Activated CD8-positive, alpha-beta memory T cell treated with anti-CD3 and anti-CD28 coated beads for 1 hour (primary cell): ENCODE measurements at regions not wholly inside any gene's neighbourhood (a gene's known extent, or its start where the extent isn't known, plus 50 kb on each side); places are given as distances from the start of the nearest gene placed in this dataset.

Experiments
- DNase-seq, 2 donors: peaks; one replicate each; pipeline ENCODE4 v3.0.0-alpha.2; 2020; ENCODE audit warnings: low read depth in 1 of 2; ENCODE audit errors: extremely low read depth in 1 of 2

DNA sequence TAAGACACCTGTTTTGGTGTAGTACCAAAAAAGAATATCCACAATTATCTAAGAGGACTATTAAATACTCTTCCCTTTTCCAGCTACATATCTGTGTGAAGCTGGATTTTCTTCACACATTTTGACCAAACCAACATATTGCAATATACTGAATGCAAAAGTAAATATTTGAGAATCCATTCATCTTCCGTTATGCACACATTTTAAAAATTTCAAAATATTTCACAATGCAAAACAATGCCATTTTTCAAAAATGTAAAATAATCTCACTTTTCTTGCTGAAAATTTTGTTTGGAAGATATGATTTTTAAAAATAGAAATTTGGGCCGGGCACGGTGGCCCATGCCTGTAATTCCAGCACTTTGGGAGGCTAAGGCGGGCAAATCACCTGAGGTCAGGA is 133.9 kb upstream of the FUT8 start:
- no peak for DNase-seq

DNA sequence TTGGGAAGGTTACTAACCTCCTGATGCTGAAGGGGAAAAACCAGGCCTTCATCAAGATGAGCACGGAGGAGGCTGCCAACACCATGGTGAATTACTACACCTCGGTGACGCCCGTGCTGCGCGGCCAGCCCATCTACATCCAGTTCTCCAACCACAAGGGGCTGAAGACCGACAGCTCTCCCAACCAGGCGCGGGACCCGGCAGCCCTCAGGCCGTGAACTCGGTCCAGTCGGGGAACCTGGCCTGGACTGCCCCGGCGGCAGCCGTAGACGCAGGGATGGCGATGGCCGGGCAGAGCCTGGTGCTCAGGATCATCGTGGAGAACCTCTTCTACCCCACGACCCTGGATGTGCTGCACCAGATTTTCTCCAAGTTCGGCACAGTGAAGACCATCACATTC is 133.0 kb upstream of the FUT8 start:
- no peak for DNase-seq

DNA sequence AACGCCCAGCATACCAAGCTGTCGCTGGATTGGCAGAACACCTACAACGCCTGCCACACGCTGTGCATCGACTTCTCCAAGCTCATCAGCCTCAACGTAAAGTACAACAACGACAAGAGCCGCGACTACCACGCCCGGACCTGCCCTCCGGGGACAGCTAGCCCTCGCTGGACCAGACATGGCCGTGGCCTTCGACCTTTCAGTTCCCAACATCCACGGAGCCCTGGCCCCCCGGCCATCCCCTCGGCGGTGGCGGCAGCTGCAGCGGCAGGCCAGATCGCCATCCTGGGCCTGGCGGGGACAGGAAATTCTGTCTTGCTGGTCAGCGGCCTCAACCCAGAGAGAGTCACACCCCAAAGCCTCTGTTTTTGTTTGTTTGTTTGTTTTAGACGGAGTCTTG is 132.6 kb upstream of the FUT8 start:
- no peak for DNase-seq

DNA sequence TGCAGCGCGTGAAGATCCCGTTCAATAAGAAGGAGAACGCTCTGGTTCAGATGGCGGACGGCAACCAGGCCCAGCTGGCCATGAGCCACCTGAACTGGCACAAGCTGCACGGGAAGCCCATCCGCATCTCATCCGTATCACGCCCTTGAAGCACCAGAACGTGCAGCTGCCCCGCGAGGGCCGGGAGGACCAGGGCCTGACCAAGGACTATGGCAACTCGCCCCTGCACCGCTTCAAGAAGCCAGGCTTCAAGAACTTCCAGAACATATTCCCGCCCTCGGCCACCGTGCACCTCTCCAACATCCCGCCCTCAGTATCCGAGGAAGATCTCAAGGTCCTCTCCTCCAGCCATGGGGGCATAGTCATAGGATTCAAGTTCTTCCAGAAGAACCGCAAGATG is 131.9 kb upstream of the FUT8 start:
- DNase-seq: no peak

DNA sequence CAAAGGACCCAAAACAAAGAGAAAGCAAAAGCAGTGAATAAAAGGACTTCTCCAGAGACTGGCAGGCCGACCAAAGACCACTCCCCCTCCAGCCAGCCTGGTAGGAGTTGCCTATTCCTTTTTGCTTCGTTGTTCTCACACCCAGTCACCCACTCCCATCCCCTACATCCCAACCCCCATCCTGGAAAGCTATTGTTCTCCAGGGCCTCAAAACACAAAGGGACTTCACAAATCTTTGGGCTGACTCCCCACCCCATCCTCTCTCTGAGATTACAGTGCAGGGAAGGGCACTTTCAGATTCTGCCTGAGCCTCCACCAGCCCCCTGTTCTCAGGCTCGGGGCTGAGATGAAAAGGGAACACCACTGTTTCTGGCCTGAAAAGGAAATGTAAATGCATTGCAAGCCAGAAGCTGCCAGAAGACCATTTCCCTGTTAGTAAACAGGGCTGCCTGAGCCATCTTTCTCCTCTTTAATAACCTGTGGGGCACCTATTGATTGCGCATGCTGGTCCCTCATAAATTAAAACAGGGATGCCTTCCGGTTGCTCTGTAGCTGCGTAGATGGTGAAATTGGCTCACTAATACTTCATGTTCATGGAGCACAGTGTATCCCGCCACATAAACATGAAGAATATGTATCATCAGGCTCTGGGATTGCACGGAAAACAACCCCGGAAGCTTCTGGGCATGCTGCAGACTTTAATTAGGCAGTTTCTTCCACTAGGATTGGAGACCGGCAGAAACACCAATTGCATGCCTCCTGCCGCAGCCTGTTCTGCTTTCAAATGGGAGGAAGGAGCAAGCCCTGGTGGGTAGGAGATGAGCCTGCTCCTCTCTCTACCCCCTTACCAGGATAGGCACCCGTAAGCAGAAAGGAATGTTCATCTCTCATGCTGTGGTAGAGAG is 130.3 kb upstream of the FUT8 start:
- DNase-seq: no peak

DNA sequence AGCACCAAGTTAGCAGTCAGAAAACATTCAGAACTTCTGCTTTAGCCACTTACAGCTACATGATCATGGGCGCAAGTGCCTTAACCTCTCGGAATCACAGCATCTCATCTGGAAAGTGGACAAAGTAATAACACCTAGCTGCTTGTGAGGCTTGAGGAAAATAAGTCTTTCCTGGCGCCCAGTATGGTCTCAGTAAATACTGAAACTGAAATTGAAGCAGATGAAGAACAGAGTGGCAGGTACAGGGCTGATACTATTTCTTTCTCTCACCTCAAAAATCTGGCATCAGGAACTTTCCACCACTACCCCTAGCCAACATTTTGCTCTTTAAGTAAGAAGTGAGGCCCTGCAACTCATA is 129.7 kb upstream of the FUT8 start:
- no peak for DNase-seq

DNA sequence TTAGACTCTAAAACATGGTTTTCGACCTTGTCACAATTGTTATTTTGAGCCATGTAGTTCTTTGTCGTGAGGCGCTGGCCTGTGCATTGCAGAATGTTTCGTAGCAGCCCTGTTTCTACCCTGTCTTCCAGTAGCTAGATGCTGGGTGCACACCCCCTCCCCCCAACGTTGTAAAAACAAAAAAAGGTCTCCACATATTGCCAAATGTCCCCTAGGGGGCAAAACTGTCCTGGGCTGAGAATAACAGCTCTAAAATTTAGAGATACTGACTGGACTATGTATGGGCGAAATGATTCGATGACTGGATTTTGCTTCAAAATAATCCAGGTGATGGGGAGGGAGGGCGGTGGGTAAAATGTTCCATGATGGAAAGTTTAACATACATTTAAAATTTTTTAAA is 126.1 kb upstream of the FUT8 start:
- DNase-seq: no peak

DNA sequence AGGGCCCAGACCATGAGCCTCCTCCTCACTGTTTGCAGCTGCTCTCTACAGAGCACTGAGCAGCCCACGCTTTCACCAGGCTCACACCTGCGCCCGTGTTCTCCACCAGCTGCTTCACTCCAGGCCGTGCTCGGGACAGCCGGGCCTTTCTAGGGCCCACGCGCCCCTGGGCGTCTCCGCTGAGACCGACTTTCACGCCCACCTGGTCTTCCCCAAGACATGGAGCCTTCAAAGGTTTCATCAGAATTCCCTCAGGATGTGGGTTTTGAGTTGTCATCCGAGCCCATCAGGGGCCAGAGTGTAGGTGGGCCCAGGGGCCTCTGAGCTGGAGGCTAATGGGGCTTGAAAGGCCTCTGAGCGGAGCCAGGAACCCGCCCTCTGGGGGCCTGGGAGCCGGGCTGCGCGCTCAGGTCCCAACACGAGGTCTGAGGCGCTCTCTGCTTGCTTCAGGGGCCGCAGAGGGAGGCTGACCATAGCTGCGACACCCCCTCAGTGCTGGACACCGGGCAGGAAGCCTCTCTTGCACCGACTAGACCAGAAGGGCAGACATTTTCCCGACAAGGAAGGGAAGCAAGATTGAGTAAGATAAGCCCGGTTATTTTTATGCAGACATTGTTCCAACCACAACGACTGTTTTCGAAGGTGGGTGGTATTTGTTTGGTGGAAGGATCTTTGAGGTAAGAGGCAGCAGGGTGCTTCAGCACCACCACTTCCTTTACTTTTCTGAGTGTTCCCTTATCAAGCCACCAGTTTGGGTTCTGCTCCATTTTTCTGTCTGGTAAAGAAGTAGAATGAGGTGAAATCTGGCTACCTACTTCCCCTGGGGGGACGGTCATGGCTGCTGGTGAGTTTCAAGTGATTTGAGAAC is 125.0 kb upstream of the FUT8 start:
- peak in 1 of 2 donors; percentile 10 for DNase-seq

DNA sequence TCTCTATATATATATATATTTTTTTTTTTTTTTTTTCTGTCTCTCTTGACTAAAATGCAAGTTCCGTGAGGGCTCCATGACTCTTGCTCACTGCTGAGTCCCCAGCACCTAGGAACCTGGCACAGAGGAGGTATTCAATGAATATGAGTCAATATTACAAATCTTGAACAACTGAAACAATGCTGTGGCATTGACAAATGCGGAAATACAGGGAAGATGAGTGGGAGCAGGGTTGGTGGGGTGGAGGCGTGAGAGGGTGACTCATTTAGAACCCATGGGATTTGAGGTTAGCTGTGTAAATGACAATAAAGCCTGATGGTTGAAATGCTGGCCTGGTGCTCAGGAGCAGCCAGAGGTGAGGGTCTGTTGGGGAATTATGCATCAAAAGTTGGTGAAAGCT is 121.7 kb upstream of the FUT8 start:
- DNase-seq: no peak

DNA sequence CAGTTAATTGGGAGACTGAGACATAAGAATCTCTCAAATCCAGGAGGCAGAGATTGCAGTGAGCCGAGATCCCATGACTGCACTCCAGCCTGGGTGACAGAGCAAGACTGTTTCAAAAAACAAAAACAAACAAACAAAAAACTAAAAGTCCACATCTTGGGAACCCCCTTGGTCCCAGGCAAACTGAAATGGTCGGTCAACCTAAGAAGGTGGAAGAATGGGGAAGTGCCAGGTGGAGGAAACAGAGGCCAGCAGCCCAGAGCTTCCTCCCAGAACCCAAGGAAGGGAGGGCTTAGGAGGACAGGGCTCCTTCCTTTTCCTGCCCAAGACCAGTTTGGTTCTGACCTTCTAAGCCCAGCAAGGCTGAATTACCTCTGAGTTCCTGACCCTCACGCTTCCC is 121.0 kb upstream of the FUT8 start:
- DNase-seq: no peak

DNA sequence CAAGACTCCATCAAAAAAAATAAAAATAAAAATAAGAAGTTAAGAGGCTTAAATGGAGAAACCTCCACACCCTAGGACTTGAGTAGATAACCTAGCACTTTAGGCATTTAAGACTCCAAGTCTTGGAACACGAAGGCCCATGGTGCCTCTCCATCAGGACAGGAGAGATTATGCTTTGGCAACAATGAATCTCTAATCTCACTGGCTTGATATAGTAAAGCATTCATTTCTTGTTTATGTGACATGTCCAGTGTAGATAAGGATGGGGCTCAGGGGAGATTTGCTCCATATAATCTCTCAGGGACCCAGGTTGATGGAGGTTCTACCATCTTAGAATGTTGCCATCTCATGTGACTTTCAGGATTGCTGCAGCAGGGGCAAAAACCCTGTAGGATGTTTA is 117.7 kb upstream of the FUT8 start:
- DNase-seq: no peak

DNA sequence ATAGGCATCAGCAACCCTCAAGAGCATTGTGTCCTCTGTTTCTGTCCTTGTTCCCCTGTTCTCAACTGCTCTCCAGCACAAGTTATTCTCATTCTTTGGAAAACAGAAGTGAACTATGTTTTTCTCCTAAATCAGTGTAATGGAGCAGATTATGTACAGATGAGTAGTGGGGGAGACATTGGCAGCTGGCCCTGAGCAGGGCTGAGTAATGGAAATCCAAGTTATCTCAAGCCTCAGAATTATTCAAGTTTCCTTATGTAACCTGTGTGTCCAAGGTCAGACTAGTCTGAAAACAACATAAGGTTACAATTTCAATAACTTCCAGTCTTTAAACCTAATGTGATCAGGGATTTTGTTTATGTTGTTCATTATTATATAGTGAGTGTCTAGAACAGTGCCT is 116.1 kb upstream of the FUT8 start:
- DNase-seq: no peak

DNA sequence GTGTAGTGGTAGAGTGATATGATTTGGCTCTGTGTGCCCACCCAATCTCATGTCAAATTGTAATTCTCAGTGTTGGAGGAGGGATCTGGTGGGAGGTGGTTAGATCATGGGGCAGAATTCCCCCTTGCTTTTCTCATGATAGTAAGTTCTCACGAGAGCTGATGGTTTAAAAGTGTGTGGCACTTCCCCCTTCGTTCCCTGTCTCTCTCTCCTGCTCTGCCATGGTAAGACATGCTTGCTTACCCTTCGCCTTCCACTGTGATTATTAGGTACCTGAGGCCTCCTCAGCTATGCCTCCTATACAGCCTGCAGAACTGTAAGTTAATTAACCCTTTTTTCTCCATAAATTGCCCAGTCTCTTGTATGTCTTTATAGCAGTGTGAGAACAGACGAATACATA is 115.7 kb upstream of the FUT8 start:
- no peak for DNase-seq

DNA sequence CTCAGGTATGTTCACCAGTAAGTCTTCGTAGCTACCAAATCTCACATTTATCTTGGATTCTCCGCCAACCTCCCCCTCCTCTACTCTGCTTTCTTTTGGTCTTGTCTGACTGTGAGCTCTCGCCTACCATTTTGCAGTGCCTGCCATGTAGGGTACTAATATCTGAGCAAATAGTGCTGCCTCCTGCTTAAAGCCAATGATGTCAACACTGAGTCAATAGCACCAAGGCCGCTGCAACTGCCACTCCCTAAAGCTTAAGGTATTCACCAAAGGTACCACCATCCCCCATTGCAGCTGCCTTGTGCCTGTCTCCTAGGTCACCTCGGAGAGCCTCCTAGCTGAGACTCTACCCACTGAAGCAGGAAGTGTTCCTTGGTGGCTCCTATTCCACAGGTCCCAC is 114.8 kb upstream of the FUT8 start:
- no peak for DNase-seq

DNA sequence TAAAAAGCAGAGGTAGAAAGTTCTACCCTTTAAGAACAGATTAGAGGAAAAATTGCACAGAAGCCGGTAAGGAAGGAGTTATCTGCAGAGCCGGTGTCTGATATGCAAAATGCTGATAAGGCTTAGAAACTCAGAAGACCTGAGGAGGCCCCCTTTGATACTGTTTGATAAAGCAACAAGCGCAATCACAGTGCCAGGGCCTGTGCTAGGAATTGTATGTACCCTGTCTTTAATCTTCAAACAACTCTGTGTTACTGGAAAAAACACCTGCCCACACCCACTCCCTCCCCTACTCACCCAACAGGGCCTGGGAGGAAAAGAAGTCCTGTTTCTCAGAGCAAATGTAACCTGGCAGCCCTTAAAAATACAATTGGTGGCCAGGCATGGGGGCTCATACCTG is 112.7 kb upstream of the FUT8 start:
- DNase-seq: no peak

DNA sequence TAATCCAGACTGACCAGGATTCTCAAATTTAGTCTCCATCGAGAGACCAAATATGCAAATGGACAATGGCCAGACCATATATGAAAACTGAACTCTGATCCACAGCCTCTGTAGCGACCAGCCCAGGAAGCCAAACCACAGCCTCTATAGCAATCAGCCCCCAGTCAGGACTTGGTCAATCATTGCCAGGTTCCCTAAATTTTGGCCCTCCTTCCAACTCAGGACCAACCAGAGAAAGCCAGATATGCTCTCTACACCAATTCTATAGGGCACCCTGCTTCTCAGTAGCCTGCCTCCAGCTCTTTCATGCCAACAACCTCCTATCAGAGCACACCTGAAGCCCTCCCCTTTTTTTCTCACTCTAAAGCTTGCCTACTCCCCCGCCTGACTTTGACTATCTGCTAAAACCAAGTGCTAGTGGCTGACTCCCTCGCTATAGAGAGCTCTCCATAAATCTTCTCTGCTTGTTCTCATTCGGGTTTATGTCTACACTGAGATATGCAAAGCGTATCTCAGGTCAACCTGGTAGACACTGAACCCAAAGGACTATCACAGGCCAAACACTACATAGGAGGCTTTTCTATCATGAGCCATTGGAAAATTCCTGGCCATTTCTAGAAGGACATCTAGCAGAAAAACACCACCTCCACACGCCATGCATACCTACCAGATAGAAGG is 110.5 kb upstream of the FUT8 start:
- DNase-seq: no peak

DNA sequence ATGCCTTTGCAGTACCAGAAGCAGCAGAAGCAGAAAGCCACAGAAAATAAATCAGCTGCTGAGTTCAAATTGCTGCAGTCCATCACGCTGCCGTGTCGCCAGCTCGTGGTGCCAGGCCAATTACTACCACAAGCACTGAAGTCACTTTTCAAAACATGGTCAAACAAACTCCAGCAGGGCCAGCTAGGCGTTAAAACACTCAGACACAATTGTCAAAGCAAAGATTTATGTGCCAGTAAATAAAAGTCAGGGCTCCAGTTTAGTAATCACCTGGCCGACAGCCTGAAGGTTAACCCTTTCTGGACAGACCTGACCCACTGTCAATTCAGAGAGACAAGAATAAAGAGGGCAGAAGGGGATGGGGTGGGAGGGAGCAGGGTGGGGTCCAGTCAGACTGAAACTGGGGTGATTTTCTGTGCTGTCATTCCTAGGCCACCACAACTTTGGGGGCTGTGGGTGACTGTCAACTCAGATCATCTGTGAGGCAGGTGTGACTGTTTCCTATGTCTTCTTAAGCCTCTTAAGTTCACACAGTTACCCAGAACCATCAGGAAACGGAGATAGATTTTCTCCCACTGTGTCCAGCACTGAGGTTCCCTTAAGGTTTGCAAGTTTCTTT is 109.8 kb upstream of the FUT8 start:
- no peak for DNase-seq

DNA sequence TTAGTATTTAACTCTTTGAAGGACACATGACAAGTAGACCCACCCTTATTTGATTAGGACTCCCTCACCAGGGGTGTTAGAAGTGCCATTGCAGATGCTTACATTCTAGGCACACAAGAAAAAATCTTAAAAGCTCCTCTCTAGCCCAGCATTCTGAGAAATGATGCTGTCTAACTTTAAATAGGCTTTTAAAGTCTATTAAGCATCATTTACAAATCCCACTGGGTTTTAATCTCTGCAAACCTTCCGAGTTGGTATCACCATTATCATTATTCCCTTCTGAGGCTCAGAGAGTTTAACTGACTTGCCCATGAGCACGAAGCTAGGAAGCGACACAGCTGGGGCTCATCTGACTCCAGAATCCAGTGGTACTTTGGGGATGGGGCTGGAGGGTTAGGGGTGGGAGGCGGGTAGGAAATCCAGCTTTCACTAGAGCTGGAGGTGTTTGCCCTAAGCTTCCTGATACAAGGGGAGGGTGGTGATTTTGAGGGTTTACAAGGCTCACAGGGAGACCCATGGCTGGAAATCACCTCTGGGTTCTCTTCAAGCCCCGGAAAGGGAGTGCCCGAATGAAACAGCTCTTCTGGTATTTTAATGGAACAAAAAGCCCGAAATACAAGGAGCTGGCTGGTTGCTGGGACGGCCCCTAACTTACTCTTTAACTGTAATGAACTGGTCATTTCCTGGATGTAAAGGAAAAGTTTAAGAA is 109.2 kb upstream of the FUT8 start:
- no peak for DNase-seq

DNA sequence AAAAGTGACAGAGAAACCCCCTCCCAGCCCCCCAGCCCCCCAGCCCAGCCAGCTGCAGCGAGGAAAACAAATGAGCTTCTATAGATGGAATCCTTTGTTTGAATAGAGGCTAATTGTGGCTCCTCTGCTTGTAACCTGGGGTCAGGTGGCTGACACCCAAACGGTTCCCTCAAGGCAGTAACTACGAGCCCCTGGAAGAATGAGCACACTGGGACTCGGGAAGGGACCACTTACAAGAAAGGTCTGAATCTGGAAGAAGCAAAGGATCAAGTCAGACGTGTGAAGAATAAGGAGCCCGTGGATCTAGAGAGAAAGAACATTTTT is 108.7 kb upstream of the FUT8 start:
- DNase-seq: no peak

DNA sequence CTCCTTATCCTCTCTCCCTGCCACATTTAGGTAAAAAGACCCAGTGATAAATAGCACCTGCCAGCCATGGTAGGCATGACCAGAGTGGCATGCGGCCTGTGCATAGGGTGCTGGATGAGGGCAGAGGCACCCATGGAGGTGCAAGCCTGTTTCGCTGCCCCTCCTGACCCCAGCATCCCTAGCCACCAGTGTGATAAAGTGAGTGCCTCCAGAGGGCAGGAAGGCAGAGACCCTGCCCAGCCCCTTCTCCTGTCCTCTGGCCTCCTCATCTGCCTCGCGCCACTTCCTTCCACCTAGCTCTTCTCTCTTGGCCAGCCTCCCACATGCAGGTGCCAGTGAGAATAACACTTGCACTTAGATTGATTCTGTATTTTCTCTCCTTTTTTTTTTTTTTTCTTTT is 108.3 kb upstream of the FUT8 start:
- DNase-seq: no peak

DNA sequence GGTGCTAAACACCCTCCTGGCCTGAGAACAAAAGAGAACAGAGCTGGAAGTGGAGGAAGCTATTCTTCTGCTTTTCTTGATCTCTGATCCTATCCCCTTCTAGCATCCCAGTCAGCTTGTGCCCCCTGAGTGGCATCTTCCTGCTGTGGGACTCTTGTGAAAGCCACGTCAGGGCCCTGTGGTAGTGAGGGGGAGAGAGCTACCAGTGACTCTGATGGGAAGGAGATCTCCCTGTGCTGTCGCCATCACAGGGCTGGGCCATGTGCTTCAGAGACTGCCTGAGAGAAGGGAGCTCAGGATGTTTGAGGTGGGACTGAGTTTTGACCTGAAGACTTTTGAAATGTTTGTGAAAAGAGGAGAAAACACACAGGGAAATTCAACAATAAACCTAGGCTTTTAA is 107.6 kb upstream of the FUT8 start:
- no peak for DNase-seq
